GM20000 (cell line): ENCODE measurements at regions not wholly inside any gene's neighbourhood (a gene's known extent, or its start where the extent isn't known, plus 50 kb on each side); places are given as distances from the start of the nearest gene placed in this dataset.

Experiments
- DNase-seq: peaks from one replicate; pipeline ENCODE4 v3.0.0; 2012; ENCODE audit warnings: low spot score
- CTCF ChIP-seq: IDR thresholded peaks from 2 replicates; pipeline ENCODE4 v1.5.1; 2012; ENCODE audit warnings: mild to moderate bottlenecking, control low read depth; ENCODE audit errors: extremely low read depth, missing control alignments

- DNase-seq: no peak
- no peak for TF ChIP-seq CTCF
Observed at GRCh38 chr20:19964289-19965265, 52.6 kb upstream of the NAA20 start.

- DNase-seq: no peak
- no peak for TF ChIP-seq CTCF
Observed at GRCh38 chr20:19966840-19967239, 50.3 kb upstream of the NAA20 start.
